Muscle of arm (tissue), 1 donor: ENCODE measurements at regions not wholly inside any gene's neighbourhood (a gene's known extent, or its start where the extent isn't known, plus 50 kb on each side); places are given as distances from the start of the nearest gene placed in this dataset.

Source experiments
- DNase-seq: peaks from one replicate; pipeline ENCODE4 v3.0.0-alpha.2; 2013

GRCh38 chrX:25219480-25219879 lies 203.7 kb upstream of the ARX start:
- no peak for DNase-seq

- no peak for DNase-seq
Observed at GRCh38 chrX:25213611-25214010, 197.8 kb upstream of the ARX start.

GRCh38 chrX:25207803-25208475 lies 192.2 kb upstream of the ARX start:
- DNase-seq: peak; percentile 23

GRCh38 chrX:25206778-25207177 lies 191.0 kb upstream of the ARX start:
- DNase-seq: no peak

- DNase-seq: no peak
Observed at GRCh38 chrX:25204182-25204581, 188.4 kb upstream of the ARX start.

- no peak for DNase-seq
Observed at GRCh38 chrX:25202827-25203226, 187.1 kb upstream of the ARX start.

GRCh38 chrX:25198891-25199290 lies 183.1 kb upstream of the ARX start:
- no peak for DNase-seq

GRCh38 chrX:25198253-25198652 lies 182.5 kb upstream of the ARX start:
- DNase-seq: no peak

GRCh38 chrX:25196221-25196620 lies 180.5 kb upstream of the ARX start:
- DNase-seq: no peak

- no peak for DNase-seq
Observed at GRCh38 chrX:25191403-25191802, 175.6 kb upstream of the ARX start.

GRCh38 chrX:25181775-25182174 lies 166.0 kb upstream of the ARX start:
- DNase-seq: no peak

- DNase-seq: no peak
Observed at GRCh38 chrX:25180242-25180641, 164.5 kb upstream of the ARX start.

GRCh38 chrX:25178555-25178954 lies 162.8 kb upstream of the ARX start:
- DNase-seq: no peak

GRCh38 chrX:25175743-25176142 lies 160.0 kb upstream of the ARX start:
- no peak for DNase-seq

- DNase-seq: no peak
Observed at GRCh38 chrX:25175171-25175570, 159.4 kb upstream of the ARX start.

- no peak for DNase-seq
Observed at GRCh38 chrX:25166546-25166945, 150.8 kb upstream of the ARX start.

- DNase-seq: no peak
Observed at GRCh38 chrX:25166145-25166544, 150.4 kb upstream of the ARX start.

- no peak for DNase-seq
Observed at GRCh38 chrX:25158635-25159034, 142.9 kb upstream of the ARX start.

- no peak for DNase-seq
Observed at GRCh38 chrX:25156832-25157231, 141.1 kb upstream of the ARX start.

GRCh38 chrX:25156323-25156722 lies 140.6 kb upstream of the ARX start:
- no peak for DNase-seq

- no peak for DNase-seq
Observed at GRCh38 chrX:25154168-25154567, 138.4 kb upstream of the ARX start.

- no peak for DNase-seq
Observed at GRCh38 chrX:25151749-25152148, 136.0 kb upstream of the ARX start.

GRCh38 chrX:25144043-25144940 lies 128.5 kb upstream of the ARX start:
- DNase-seq: peak; percentile 63
